Adrenal gland (tissue), 5 donors: ENCODE measurements at regions not wholly inside any gene's neighbourhood (a gene's known extent, or its start where the extent isn't known, plus 50 kb on each side); places are given as distances from the start of the nearest gene placed in this dataset.

ENCODE experiments used
- POLR2A ChIP-seq, 2 donors: fragments of 450-650 bp; IDR thresholded peaks; one replicate each; pipeline ENCODE4 v1.6.1; 2017; ENCODE audit warnings: antibody characterized with exemption in 2 of 2, mild to moderate bottlenecking in 2 of 2, moderate library complexity in 1 of 2
- TF ChIP-seq, protein P1 (sequence below), 6 experiments: fragments of 450-650 bp in 4 of 6; fragments of 200-600 bp in 2 of 6; sonication (generic) in 1 of 6; IDR thresholded peaks; 1 replicate in 5 of 6; 2 replicates in 1 of 6; pipeline versions ENCODE4 v1.5.1 to v1.8.0; 2016 to 2021; ENCODE audit warnings: antibody characterized with exemption in 6 of 6, mild to moderate bottlenecking in 2 of 6, moderate library complexity in 1 of 6
- donor health status: DM: no; HTN: no; CAD: no.

DNA sequence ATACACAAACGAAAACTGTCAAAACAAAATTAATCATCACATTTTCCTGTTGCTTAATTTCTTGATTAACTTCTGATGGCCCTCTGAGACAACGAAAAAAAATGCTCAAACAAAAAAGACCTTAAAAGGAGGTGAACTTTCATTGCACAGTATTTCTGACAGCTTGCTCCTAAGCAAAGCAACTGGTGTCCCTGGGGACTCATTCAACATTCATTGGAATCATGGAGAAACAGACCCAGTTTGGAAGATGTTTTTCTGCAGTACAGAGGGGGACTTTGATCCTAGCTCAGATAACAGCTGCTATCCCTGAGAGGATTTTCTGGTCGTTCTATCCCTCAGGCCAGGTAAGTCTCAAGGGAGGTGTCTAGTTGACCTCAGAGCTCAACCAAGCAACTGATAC is 378.7 kb upstream of the ATP11B start:
- TF ChIP-seq, protein P1, sequence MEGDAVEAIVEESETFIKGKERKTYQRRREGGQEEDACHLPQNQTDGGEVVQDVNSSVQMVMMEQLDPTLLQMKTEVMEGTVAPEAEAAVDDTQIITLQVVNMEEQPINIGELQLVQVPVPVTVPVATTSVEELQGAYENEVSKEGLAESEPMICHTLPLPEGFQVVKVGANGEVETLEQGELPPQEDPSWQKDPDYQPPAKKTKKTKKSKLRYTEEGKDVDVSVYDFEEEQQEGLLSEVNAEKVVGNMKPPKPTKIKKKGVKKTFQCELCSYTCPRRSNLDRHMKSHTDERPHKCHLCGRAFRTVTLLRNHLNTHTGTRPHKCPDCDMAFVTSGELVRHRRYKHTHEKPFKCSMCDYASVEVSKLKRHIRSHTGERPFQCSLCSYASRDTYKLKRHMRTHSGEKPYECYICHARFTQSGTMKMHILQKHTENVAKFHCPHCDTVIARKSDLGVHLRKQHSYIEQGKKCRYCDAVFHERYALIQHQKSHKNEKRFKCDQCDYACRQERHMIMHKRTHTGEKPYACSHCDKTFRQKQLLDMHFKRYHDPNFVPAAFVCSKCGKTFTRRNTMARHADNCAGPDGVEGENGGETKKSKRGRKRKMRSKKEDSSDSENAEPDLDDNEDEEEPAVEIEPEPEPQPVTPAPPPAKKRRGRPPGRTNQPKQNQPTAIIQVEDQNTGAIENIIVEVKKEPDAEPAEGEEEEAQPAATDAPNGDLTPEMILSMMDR (IDR thresholded peaks at IDR 0.05): no peak
- no peak for TF ChIP-seq POLR2A (IDR thresholded peaks at IDR 0.05)
